ENCODE measurements at regions not wholly inside any gene's neighbourhood (a gene's known extent, or its start where the extent isn't known, plus 50 kb on each side); places are given as distances from the start of the nearest gene placed in this dataset.
"Not testable (repeated sequence)": the region's sequence is repeated elsewhere in the genome, so short reads cannot be mapped to it uniquely, and the experiment has no call there.

- Histone ChIP-seq H3K9me3 (ENCODE audit: control insufficient read depth, low read length) (no peaks in the 10 kb centered on the region), H3K27me3 (ENCODE audit: control insufficient read depth, insufficient read depth, low read length) (no peaks in the 10 kb centered on the region), H3K9ac (ENCODE audit: low read length) (no peak overlapping the region), H3K4me3 (ENCODE audit: low read length) (no peak overlapping the region), H3K36me3 (ENCODE audit: control insufficient read depth, insufficient read depth, low read length) (no peaks in the 10 kb centered on the region), H3K4me1 (ENCODE audit: control insufficient read depth, insufficient read depth, low read length) (peaks cover 5% of the 10 kb centered on the region)
Observed at GRCh38 chr13:44051405-44051804, 171.7 kb downstream of the LACC1 start.

- no peak overlapping the region for H3K4me3 ChIP-seq (ENCODE audit: low read length)
- H3K27me3 ChIP-seq (ENCODE audit: control insufficient read depth, insufficient read depth, low read length): no peaks in the 10 kb centered on the region
- peaks cover 5% of the 10 kb centered on the region for H3K4me1 ChIP-seq (ENCODE audit: control insufficient read depth, insufficient read depth, low read length)
- H3K9ac ChIP-seq (ENCODE audit: low read length): no peak overlapping the region
- H3K9me3 ChIP-seq (ENCODE audit: control insufficient read depth, low read length): no peaks in the 10 kb centered on the region
- H3K36me3 ChIP-seq (ENCODE audit: control insufficient read depth, insufficient read depth, low read length): no peaks in the 10 kb centered on the region
Observed at GRCh38 chr13:44051918-44052675, 172.4 kb downstream of the LACC1 start.

GRCh38 chr13:44052780-44053184, 173.1 kb downstream of the LACC1 start:
- no peaks in the 10 kb centered on the region for H3K9me3 ChIP-seq (ENCODE audit: control insufficient read depth, low read length)
- H3K36me3 ChIP-seq (ENCODE audit: control insufficient read depth, insufficient read depth, low read length): no peaks in the 10 kb centered on the region
- H3K9ac ChIP-seq (ENCODE audit: low read length): no peak overlapping the region
- H3K4me1 ChIP-seq (ENCODE audit: control insufficient read depth, insufficient read depth, low read length): peaks cover 5% of the 10 kb centered on the region
- no peaks in the 10 kb centered on the region for H3K27me3 ChIP-seq (ENCODE audit: control insufficient read depth, insufficient read depth, low read length)
- H3K4me3 ChIP-seq (ENCODE audit: low read length): no peak overlapping the region

GRCh38 chr13:44053208-44053607, 173.5 kb downstream of the LACC1 start:
- Histone ChIP-seq H3K9ac (ENCODE audit: low read length) (no peak overlapping the region), H3K4me1 (ENCODE audit: control insufficient read depth, insufficient read depth, low read length) (peaks cover 5% of the 10 kb centered on the region), H3K36me3 (ENCODE audit: control insufficient read depth, insufficient read depth, low read length) (no peaks in the 10 kb centered on the region), H3K4me3 (ENCODE audit: low read length) (no peak overlapping the region), H3K9me3 (ENCODE audit: control insufficient read depth, low read length) (no peaks in the 10 kb centered on the region), H3K27me3 (ENCODE audit: control insufficient read depth, insufficient read depth, low read length) (no peaks in the 10 kb centered on the region)

- H3K36me3 ChIP-seq (ENCODE audit: control insufficient read depth, insufficient read depth, low read length): no peaks in the 10 kb centered on the region
- no peaks in the 10 kb centered on the region for H3K9me3 ChIP-seq (ENCODE audit: control insufficient read depth, low read length)
- H3K4me1 ChIP-seq (ENCODE audit: control insufficient read depth, insufficient read depth, low read length): peaks cover 5% of the 10 kb centered on the region
- H3K27me3 ChIP-seq (ENCODE audit: control insufficient read depth, insufficient read depth, low read length): no peaks in the 10 kb centered on the region
- no peak overlapping the region for H3K9ac ChIP-seq (ENCODE audit: low read length)
- H3K4me3 ChIP-seq (ENCODE audit: low read length): no peak overlapping the region
Observed at GRCh38 chr13:44054525-44054924, 174.8 kb downstream of the LACC1 start.

- H3K4me3 ChIP-seq (ENCODE audit: low read length); H3K4me1 ChIP-seq (ENCODE audit: control insufficient read depth, insufficient read depth, low read length); H3K36me3 ChIP-seq (ENCODE audit: control insufficient read depth, insufficient read depth, low read length); H3K9ac ChIP-seq (ENCODE audit: low read length); H3K27me3 ChIP-seq (ENCODE audit: control insufficient read depth, insufficient read depth, low read length); H3K9me3 ChIP-seq (ENCODE audit: control insufficient read depth, low read length): not testable (repeated sequence)
Observed at GRCh38 chr13:44055681-44056080, 176.0 kb downstream of the LACC1 start.

GRCh38 chr13:44058067-44058466, 178.4 kb downstream of the LACC1 start:
- Histone ChIP-seq H3K4me3 (ENCODE audit: low read length) (no peak overlapping the region), H3K9ac (ENCODE audit: low read length) (no peak overlapping the region), H3K27me3 (ENCODE audit: control insufficient read depth, insufficient read depth, low read length) (no peaks in the 10 kb centered on the region), H3K36me3 (ENCODE audit: control insufficient read depth, insufficient read depth, low read length) (no peaks in the 10 kb centered on the region), H3K9me3 (ENCODE audit: control insufficient read depth, low read length) (no peaks in the 10 kb centered on the region), H3K4me1 (ENCODE audit: control insufficient read depth, insufficient read depth, low read length) (no peaks in the 10 kb centered on the region)

GRCh38 chr13:44058624-44059215, 179.0 kb downstream of the LACC1 start:
- Histone ChIP-seq H3K4me3 (ENCODE audit: low read length) (no peak overlapping the region), H3K9ac (ENCODE audit: low read length) (no peak overlapping the region), H3K4me1 (ENCODE audit: control insufficient read depth, insufficient read depth, low read length) (no peaks in the 10 kb centered on the region), H3K36me3 (ENCODE audit: control insufficient read depth, insufficient read depth, low read length) (no peaks in the 10 kb centered on the region), H3K9me3 (ENCODE audit: control insufficient read depth, low read length) (no peaks in the 10 kb centered on the region), H3K27me3 (ENCODE audit: control insufficient read depth, insufficient read depth, low read length) (no peaks in the 10 kb centered on the region)

- Histone ChIP-seq H3K27me3 (ENCODE audit: control insufficient read depth, insufficient read depth, low read length) (no peaks in the 10 kb centered on the region), H3K4me3 (ENCODE audit: low read length) (no peak overlapping the region), H3K9ac (ENCODE audit: low read length) (no peak overlapping the region), H3K36me3 (ENCODE audit: control insufficient read depth, insufficient read depth, low read length) (no peaks in the 10 kb centered on the region), H3K4me1 (ENCODE audit: control insufficient read depth, insufficient read depth, low read length) (no peaks in the 10 kb centered on the region), H3K9me3 (ENCODE audit: control insufficient read depth, low read length) (no peaks in the 10 kb centered on the region)
Observed at GRCh38 chr13:44061876-44062275, 182.2 kb downstream of the LACC1 start.

GRCh38 chr13:44063467-44063866, 183.8 kb downstream of the LACC1 start:
- Histone ChIP-seq H3K27me3 (ENCODE audit: control insufficient read depth, insufficient read depth, low read length) (no peaks in the 10 kb centered on the region), H3K9me3 (ENCODE audit: control insufficient read depth, low read length) (no peaks in the 10 kb centered on the region), H3K9ac (ENCODE audit: low read length) (no peak overlapping the region), H3K36me3 (ENCODE audit: control insufficient read depth, insufficient read depth, low read length) (no peaks in the 10 kb centered on the region), H3K4me3 (ENCODE audit: low read length) (no peak overlapping the region), H3K4me1 (ENCODE audit: control insufficient read depth, insufficient read depth, low read length) (no peaks in the 10 kb centered on the region)

GRCh38 chr13:44063881-44064280, 184.2 kb downstream of the LACC1 start:
- H3K4me3 ChIP-seq (ENCODE audit: low read length): no peak overlapping the region
- H3K27me3 ChIP-seq (ENCODE audit: control insufficient read depth, insufficient read depth, low read length): no peaks in the 10 kb centered on the region
- no peaks in the 10 kb centered on the region for H3K36me3 ChIP-seq (ENCODE audit: control insufficient read depth, insufficient read depth, low read length)
- H3K4me1 ChIP-seq (ENCODE audit: control insufficient read depth, insufficient read depth, low read length): no peaks in the 10 kb centered on the region
- no peak overlapping the region for H3K9ac ChIP-seq (ENCODE audit: low read length)
- no peaks in the 10 kb centered on the region for H3K9me3 ChIP-seq (ENCODE audit: control insufficient read depth, low read length)

GRCh38 chr13:44064357-44064756, 184.7 kb downstream of the LACC1 start:
- Histone ChIP-seq H3K4me1 (ENCODE audit: control insufficient read depth, insufficient read depth, low read length) (no peaks in the 10 kb centered on the region), H3K9me3 (ENCODE audit: control insufficient read depth, low read length) (no peaks in the 10 kb centered on the region)

More at GRCh38 chr13:44064357-44064756, 184.7 kb downstream of the LACC1 start:
- Histone ChIP-seq H3K9ac (ENCODE audit: low read length) (no peak overlapping the region), H3K27me3 (ENCODE audit: control insufficient read depth, insufficient read depth, low read length) (no peaks in the 10 kb centered on the region), H3K36me3 (ENCODE audit: control insufficient read depth, insufficient read depth, low read length) (no peaks in the 10 kb centered on the region), H3K4me3 (ENCODE audit: low read length) (no peak overlapping the region)

Measured in mucosa of stomach (tissue), 1 donor.